Gastroesophageal sphincter (tissue), 4 donors: ENCODE measurements at regions not wholly inside any gene's neighbourhood (a gene's known extent, or its start where the extent isn't known, plus 50 kb on each side); places are given as distances from the start of the nearest gene placed in this dataset.

ENCODE experiments used
- ATAC-seq: fragments of 150-250 bp; one replicate; pipeline ENCODE4 v1.9.1; 2016; ENCODE audit warnings: mild to moderate bottlenecking, moderate library complexity
- H3K27ac ChIP-seq, 4 donors: fragments of 200-600 bp; sonication (generic) in 3 of 4; 1 replicate in 3 of 4; 2 replicates in 1 of 4; pipeline ENCODE4 v1.5.1; 2016 to 2019
- H3K27me3 ChIP-seq: fragments of 200-600 bp; sonication (generic); one replicate; pipeline ENCODE4 v1.5.1; 2019
- H3K36me3 ChIP-seq, 2 donors: fragments of 200-600 bp; sonication (generic); one replicate each; pipeline ENCODE4 v1.5.1; 2019; ENCODE audit warnings: control low read depth in 1 of 2
- H3K4me1 ChIP-seq, 3 donors: fragments of 200-600 bp; sonication (generic); 1 replicate in 2 of 3; 2 replicates in 1 of 3; pipeline ENCODE4 v1.5.1; 2016 to 2019; ENCODE audit warnings: control low read depth in 2 of 3
- H3K4me3 ChIP-seq, 2 donors: fragments of 200-600 bp; sonication (generic); one replicate each; pipeline ENCODE4 v1.5.1; 2019; ENCODE audit warnings: mild to moderate bottlenecking in 1 of 2, moderate library complexity in 1 of 2
- H3K9me3 ChIP-seq, 3 donors: fragments of 200-600 bp; sonication (generic); one replicate each; pipeline ENCODE4 v1.5.1; 2017 to 2019; ENCODE audit warnings: control low read depth in 2 of 3
- CTCF ChIP-seq, 4 experiments: fragments of 200-600 bp in 2 of 4; fragments of 450-650 bp in 2 of 4; sonication (generic) in 1 of 4; IDR thresholded peaks; one replicate each; pipeline ENCODE4 v1.5.1; 2017 to 2019; ENCODE audit warnings: antibody characterized with exemption in 4 of 4, mild to moderate bottlenecking in 2 of 4, moderate library complexity in 2 of 4
- EP300 ChIP-seq: sonication (generic); formaldehyde crosslinking; IDR thresholded peaks from one replicate; pipeline ENCODE4 v1.6.1; 2017; ENCODE audit warnings: antibody characterized with exemption, mild to moderate bottlenecking
- POLR2A ChIP-seq, 2 donors: fragments of 450-650 bp; IDR thresholded peaks; one replicate each; pipeline ENCODE4 v1.6.1; 2017; ENCODE audit warnings: antibody characterized with exemption in 2 of 2, mild to moderate bottlenecking in 2 of 2, moderate library complexity in 1 of 2
- POLR2AphosphoS5 ChIP-seq: sonication (generic); formaldehyde crosslinking; IDR thresholded peaks from one replicate; pipeline ENCODE4 v1.6.1; 2017; ENCODE audit warnings: antibody characterized with exemption
- WGBS, 2 donors: methylation state at CpG; one replicate each; pipeline ENCODE4 v1.1.5; 2018; ENCODE audit warnings: low coverage in 1 of 2; 5-methylcytosine and 5-hydroxymethylcytosine counted together

DNA sequence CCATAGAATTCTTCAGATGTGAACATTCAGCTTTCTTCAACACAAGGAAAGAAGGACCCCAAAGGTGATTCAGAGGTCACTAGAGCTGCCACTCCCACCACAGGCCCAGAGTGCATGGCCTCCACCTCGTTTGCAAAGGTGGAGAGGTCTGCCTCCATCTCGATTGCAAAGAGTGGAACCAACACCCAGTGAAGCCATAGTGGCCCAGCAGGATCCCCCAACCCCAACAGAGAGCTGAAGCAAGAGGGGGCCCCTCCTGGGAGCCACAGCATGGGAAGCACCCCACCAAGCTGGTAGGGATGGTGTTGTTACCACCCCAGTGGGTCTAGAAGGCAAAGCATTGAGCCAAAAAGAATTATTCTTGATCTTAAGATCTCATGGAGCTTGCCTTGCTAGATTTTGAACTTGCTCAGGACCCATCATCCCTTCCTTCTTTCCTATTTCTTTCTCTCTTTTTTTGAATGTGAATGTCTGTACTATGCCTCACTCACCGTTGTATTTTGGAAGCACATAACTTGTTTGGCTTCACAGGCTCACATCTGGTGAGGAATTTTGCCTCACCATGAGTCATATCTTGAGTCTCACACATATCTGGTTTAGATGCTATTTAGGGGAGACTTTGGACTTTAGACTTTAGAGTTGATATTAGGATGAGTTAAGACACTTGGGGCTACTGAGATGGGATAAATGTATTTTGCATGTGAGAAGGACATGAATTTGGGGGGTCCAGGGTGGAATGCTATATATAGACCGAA, 119.2 kb downstream of the ANKRD60 start:
- 62 to 75% methylated on average over 2 of the region's 4 CpGs for WGBS, 2 donors
- Histone ChIP-seq H3K36me3 (no peaks in the 10 kb centered on the region), H3K27ac (no peak overlapping the region), H3K27me3 (no peaks in the 10 kb centered on the region), H3K4me1 (peaks cover 0 to 8% (median 3%) of the 10 kb centered on the region in 3 donors), H3K4me3 (no peak overlapping the region), H3K9me3 (peaks cover 0 to 9% (median 0%) of the 10 kb centered on the region in 3 donors)
- no peak for TF ChIP-seq POLR2AphosphoS5
- TF ChIP-seq CTCF (IDR thresholded peaks at IDR 0.05), result no peak
- TF ChIP-seq EP300, result no peak
- no peak for ATAC-seq

GRCh38 chr20:58107533-58107932, 120.9 kb downstream of the ANKRD60 start:
- no peaks in the 10 kb centered on the region for H3K27me3 ChIP-seq
- no peak for ATAC-seq
- WGBS, 2 donors, result 67 to 100% methylated on average over 1 of the region's 1 CpG
- no peaks in the 10 kb centered on the region for H3K36me3 ChIP-seq
- no peak overlapping the region for H3K4me3 ChIP-seq
- no peak for TF ChIP-seq POLR2A (IDR thresholded peaks at IDR 0.05)
- TF ChIP-seq CTCF (IDR thresholded peaks at IDR 0.05), result no peak
- TF ChIP-seq POLR2AphosphoS5, result no peak
- TF ChIP-seq EP300, result no peak
- H3K27ac ChIP-seq, result no peak overlapping the region
- peaks cover 0 to 9% (median 0%) of the 10 kb centered on the region in 3 donors for H3K9me3 ChIP-seq
- H3K4me1 ChIP-seq, result peaks cover 0 to 7% (median 3%) of the 10 kb centered on the region in 3 donors

GRCh38 chr20:58106143-58106750, 122.2 kb downstream of the ANKRD60 start:
- no peak overlapping the region for H3K4me3 ChIP-seq
- TF ChIP-seq POLR2A (IDR thresholded peaks at IDR 0.05), result no peak
- no peak for TF ChIP-seq POLR2AphosphoS5
- TF ChIP-seq CTCF (IDR thresholded peaks at IDR 0.05), result no peak
- H3K27me3 ChIP-seq, result no peaks in the 10 kb centered on the region
- no peaks in the 10 kb centered on the region for H3K36me3 ChIP-seq
- H3K27ac ChIP-seq, result no peak overlapping the region
- peaks cover 0 to 9% (median 0%) of the 10 kb centered on the region in 3 donors for H3K9me3 ChIP-seq
- ATAC-seq, result no peak
- H3K4me1 ChIP-seq, result peaks cover 0 to 8% (median 0%) of the 10 kb centered on the region in 3 donors
- 91 to 92% methylated on average over 4 to 7 of the region's 9 CpGs for WGBS, 2 donors

DNA sequence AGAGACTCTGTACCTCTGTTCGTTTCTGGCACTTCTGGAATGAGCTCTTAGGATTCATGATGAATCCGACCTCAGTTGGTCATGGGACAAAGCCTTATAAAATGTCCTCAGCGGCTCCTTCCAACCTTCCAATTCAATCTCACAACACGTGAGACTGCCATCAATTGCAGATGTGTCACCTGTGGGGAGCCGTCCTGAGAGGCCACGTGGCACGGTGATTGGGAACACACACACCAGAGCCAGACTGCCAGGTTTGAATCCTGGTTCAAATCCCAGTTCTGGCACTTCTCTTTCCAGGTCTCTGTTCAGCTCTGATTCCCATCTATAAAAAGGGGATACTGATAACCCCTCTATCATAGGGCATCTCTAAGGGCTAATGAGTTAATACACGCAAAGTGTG, 124.5 kb downstream of the ANKRD60 start:
- Histone ChIP-seq H3K4me3 (no peak overlapping the region), H3K9me3 (no peaks in the 10 kb centered on the region), H3K4me1 (peaks cover 0 to 8% (median 0%) of the 10 kb centered on the region in 3 donors), H3K36me3 (no peaks in the 10 kb centered on the region), H3K27me3 (no peaks in the 10 kb centered on the region), H3K27ac (no peak overlapping the region)
- no peak for ATAC-seq
- WGBS, 2 donors, result 83 to 100% methylated on average over 4 to 8 of the region's 8 CpGs
- TF ChIP-seq EP300 (no peak), CTCF (IDR thresholded peaks at IDR 0.05) (no peak), POLR2AphosphoS5 (no peak), POLR2A (IDR thresholded peaks at IDR 0.05) (no peak)

GRCh38 chr20:58103517-58103904, 124.9 kb downstream of the ANKRD60 start:
- Histone ChIP-seq H3K27ac (no peak overlapping the region), H3K27me3 (no peaks in the 10 kb centered on the region), H3K4me3 (no peak overlapping the region), H3K9me3 (no peaks in the 10 kb centered on the region), H3K36me3 (no peaks in the 10 kb centered on the region), H3K4me1 (peaks cover 0 to 8% (median 0%) of the 10 kb centered on the region in 3 donors)
- TF ChIP-seq EP300 (no peak), CTCF (IDR thresholded peaks at IDR 0.05) (no peak), POLR2AphosphoS5 (no peak), POLR2A (IDR thresholded peaks at IDR 0.05) (no peak)
- no peak for ATAC-seq
- WGBS, 2 donors, result 83 to 94% methylated on average over 3 to 6 of the region's 6 CpGs
